DND-41 (cell line): ENCODE measurements at regions not wholly inside any gene's neighbourhood (a gene's known extent, or its start where the extent isn't known, plus 50 kb on each side); places are given as distances from the start of the nearest gene placed in this dataset.

ENCODE experiments used
- EZH2 ChIP-seq: IDR thresholded peaks from 3 replicates; pipeline ENCODE4 v1.6.1; 2012; ENCODE audit warnings: borderline replicate concordance, low read depth, mild to moderate bottlenecking, moderate library complexity, low read length, inconsistent platforms; ENCODE audit not compliant: severe bottlenecking
- TF ChIP-seq, protein P1 (sequence below): IDR thresholded peaks from 2 replicates; pipeline ENCODE4 v1.5.1; 2012; ENCODE audit warnings: borderline replicate concordance, low read length, moderate library complexity, mild to moderate bottlenecking; ENCODE audit not compliant: poor library complexity, severe bottlenecking; ENCODE audit errors: extremely low read depth

DNA sequence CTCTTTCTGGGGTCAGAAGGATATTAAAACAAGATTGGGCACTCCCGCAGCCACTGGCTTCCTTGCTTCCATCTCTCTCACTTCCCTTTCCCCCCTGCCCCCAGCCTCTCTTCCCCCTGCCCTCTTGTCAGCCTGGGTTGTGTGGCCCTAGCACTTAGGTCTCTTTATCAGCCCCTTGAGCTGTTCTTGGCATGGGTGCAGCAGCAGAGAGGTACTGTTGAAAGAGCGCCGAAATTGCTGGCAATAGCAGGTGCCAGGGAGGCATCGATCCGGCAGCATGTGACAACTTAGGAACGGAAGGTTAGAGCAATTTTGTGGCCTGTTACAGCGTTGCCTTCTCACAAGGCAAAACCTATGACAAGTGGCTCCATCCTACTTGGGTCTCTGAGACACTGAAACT is 333.1 kb upstream of the IGFBP7 start:
- no peak for TF ChIP-seq EZH2
- TF ChIP-seq, protein P1, sequence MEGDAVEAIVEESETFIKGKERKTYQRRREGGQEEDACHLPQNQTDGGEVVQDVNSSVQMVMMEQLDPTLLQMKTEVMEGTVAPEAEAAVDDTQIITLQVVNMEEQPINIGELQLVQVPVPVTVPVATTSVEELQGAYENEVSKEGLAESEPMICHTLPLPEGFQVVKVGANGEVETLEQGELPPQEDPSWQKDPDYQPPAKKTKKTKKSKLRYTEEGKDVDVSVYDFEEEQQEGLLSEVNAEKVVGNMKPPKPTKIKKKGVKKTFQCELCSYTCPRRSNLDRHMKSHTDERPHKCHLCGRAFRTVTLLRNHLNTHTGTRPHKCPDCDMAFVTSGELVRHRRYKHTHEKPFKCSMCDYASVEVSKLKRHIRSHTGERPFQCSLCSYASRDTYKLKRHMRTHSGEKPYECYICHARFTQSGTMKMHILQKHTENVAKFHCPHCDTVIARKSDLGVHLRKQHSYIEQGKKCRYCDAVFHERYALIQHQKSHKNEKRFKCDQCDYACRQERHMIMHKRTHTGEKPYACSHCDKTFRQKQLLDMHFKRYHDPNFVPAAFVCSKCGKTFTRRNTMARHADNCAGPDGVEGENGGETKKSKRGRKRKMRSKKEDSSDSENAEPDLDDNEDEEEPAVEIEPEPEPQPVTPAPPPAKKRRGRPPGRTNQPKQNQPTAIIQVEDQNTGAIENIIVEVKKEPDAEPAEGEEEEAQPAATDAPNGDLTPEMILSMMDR = no peak
